DND-41 (cell line): ENCODE measurements at regions not wholly inside any gene's neighbourhood (a gene's known extent, or its start where the extent isn't known, plus 50 kb on each side); places are given as distances from the start of the nearest gene placed in this dataset.

ENCODE experiments used
- CTCF ChIP-seq: IDR thresholded peaks from 2 replicates; pipeline ENCODE4 v1.5.1; 2012; ENCODE audit warnings: borderline replicate concordance, low read length, moderate library complexity, mild to moderate bottlenecking; ENCODE audit not compliant: poor library complexity, severe bottlenecking; ENCODE audit errors: extremely low read depth
- EZH2 ChIP-seq: IDR thresholded peaks from 3 replicates; pipeline ENCODE4 v1.6.1; 2012; ENCODE audit warnings: borderline replicate concordance, low read depth, mild to moderate bottlenecking, moderate library complexity, low read length, inconsistent platforms; ENCODE audit not compliant: severe bottlenecking

DNA sequence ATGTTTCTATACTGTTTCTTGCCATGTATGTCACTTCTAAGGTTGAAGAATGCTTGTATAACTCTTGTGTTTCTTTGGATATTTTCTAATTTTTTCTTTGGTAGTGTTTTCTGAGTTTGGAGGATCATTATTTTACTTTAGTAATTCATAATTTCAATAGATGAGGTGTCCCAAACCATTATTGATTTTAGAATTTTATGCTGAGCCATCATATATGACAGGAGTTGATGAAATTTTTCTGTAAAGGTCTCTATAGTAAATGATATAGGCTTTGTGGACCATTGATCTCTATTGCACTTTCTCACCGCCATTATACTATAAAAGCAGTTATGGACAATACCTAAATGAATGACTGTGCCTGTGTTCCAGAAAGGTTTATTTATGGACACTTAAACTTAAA lies 183.3 kb upstream of the PPP1R3A start:
- TF ChIP-seq CTCF = no peak
- TF ChIP-seq EZH2 = no peak
